Epithelial cell of proximal tubule (primary cell): ENCODE measurements at regions not wholly inside any gene's neighbourhood (a gene's known extent, or its start where the extent isn't known, plus 50 kb on each side); places are given as distances from the start of the nearest gene placed in this dataset.

Source experiments
- DNase-seq: peaks from one replicate; pipeline ENCODE4 v3.0.0-alpha.2; 2011; ENCODE audit warnings: low read depth
- H3K4me3 ChIP-seq: 2 replicates; pipeline ENCODE4 v1.5.1; 2011; ENCODE audit warnings: low read depth, mild to moderate bottlenecking, low read length
- TF ChIP-seq, protein P1 (sequence below): conservative IDR thresholded peaks from 2 replicates; pipeline ENCODE4 v1.5.1; 2012; ENCODE audit warnings: low read depth, mild to moderate bottlenecking, low read length

- TF ChIP-seq, protein P1, sequence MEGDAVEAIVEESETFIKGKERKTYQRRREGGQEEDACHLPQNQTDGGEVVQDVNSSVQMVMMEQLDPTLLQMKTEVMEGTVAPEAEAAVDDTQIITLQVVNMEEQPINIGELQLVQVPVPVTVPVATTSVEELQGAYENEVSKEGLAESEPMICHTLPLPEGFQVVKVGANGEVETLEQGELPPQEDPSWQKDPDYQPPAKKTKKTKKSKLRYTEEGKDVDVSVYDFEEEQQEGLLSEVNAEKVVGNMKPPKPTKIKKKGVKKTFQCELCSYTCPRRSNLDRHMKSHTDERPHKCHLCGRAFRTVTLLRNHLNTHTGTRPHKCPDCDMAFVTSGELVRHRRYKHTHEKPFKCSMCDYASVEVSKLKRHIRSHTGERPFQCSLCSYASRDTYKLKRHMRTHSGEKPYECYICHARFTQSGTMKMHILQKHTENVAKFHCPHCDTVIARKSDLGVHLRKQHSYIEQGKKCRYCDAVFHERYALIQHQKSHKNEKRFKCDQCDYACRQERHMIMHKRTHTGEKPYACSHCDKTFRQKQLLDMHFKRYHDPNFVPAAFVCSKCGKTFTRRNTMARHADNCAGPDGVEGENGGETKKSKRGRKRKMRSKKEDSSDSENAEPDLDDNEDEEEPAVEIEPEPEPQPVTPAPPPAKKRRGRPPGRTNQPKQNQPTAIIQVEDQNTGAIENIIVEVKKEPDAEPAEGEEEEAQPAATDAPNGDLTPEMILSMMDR = no peak
- no peak overlapping the region for H3K4me3 ChIP-seq
- peak; percentile 66 for DNase-seq
Measured at GRCh38 chr11:15493066-15493465, 378.3 kb downstream of the INSC start.

DNA sequence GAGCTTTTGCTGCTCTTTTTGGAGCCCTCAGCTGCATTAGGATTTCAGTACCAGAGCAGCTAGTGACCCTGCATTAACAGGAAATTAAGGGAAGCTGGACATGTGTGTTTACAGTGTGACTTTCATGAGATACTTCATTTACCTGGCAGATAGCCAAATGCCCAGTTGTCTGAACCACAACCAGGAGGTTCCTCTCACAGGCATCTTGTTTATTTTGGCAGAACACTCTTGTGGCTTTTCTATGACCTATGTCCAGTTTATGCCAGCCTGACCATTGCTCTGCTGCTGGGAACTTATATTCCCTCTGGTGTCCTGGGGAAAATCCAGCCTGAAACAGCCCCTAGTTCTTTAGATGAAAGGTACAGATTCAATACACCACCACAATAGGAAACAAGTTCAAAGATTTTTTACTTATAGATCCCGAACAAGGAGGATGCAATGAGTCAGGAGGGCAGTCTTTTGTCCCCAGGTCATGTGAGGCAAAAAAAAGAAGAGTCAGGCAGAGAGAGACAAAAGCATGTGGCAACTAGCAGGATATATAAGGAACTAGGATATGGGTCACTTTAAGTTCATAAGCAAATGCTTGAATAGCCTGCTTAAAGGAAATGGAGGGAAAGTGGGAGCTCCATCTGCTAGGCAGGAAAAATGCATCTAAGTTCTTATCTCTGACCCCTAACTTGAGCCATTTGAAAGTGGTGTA, 379.3 kb downstream of the INSC start:
- DNase-seq = peak; percentile 87
- H3K4me3 ChIP-seq = no peak overlapping the region
- TF ChIP-seq, protein P1 = no peak

DNA sequence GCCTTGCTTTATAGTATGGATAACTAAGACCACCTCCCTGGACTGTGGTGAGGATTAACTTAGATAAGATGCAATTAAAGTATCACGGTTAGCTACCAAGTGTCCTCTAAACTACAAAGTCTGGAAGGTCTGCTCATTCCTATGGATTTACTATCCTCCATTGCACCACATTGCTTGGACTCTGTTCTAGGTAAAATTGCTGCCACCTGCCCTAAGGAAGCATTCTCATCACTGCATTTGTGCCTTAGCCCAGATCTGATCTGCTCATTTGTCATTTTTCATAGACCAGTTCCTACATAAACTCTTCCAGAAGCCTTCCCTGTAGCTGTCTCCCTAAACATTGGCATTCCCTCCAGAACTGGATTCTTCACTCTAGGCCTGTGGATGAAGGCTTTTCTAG, 380.0 kb downstream of the INSC start:
- TF ChIP-seq, protein P1 = no peak
- H3K4me3 ChIP-seq = no peak overlapping the region
- DNase-seq = no peak

DNA sequence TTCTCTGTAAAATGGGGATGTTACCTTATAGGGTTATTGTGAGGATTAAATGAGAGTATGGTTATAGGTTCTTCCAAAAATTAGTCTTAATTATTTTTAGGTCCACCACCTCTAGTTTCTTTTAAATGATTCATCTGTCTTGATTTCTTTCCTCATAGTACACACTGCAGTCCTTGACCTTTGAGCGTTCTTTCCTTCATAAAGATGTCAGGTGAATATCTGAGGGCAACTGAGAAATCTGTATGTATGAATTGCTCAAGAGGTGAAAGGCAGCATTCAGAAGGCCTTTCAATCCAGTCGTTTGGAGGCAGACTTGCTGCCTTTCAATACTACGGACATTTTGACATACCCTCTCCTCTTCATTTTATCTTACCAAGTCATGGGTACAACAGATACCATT, 380.7 kb downstream of the INSC start:
- no peak overlapping the region for H3K4me3 ChIP-seq
- TF ChIP-seq, protein P1 = no peak
- DNase-seq = no peak

- TF ChIP-seq, protein P1 = no peak
- DNase-seq = no peak
- no peak overlapping the region for H3K4me3 ChIP-seq
Measured at GRCh38 chr11:15497366-15497765, 382.6 kb downstream of the INSC start.

DNA sequence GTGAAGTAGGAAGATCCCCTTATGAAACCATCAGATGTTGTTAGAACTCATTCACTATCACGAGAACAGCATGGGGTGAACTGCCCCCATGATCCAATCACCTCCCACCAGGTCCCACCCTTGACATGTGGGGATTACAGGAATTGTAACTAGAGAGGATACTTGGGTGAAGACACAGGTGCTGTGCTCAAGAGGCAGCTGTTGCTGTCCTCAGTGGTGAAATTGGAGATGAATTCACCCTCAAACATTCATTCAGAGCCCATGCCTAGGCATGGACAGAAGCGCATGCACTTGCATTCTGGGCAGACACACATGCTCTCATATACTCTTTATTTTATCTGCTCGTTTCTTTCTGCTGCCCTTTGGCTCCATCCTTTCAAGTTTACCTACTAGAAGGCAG, 385.0 kb downstream of the INSC start:
- no peak for DNase-seq
- TF ChIP-seq, protein P1 = no peak

GRCh38 chr11:15500643-15501042, 385.9 kb downstream of the INSC start:
- no peak overlapping the region for H3K4me3 ChIP-seq
- no peak for DNase-seq
- TF ChIP-seq, protein P1 = no peak

More for the DNA sequence above, 385.0 kb downstream of the INSC start:
- no peak overlapping the region for H3K4me3 ChIP-seq
